ENCODE measurements at regions not wholly inside any gene's neighbourhood (a gene's known extent, or its start where the extent isn't known, plus 50 kb on each side); places are given as distances from the start of the nearest gene placed in this dataset.

DNA sequence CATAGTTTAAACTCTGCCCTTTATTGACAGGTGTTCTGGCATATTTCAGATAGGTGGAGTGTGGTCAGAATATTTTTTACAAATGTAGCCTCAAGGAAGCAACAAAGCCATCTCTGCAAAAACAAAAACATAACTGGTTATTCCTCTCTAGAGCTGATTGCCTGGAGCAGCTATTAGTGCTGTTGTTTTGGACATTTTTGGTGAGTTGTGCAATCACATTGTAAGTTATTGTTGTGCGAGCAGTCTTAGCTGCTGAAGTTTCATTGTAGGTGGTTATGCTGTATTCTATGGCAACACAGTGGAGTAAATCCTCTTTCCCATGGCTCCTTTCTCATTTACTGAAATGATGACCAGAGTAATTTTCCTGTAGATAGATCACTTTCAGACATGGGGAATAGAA, 1413.0 kb downstream of the PCDH7 start:
- no peak overlapping the region for H3K56ac ChIP-seq (replicated peaks; ENCODE audit: insufficient read length, low read depth, low read length)
- H3K23ac ChIP-seq (ENCODE audit: insufficient read length), result no peak overlapping the region
- no peak overlapping the region for H3K9ac ChIP-seq (replicated peaks in 1 of 4; ENCODE audit: extremely low read depth in 1 of 4, low read depth in 3 of 4, low read length in 3 of 4)
- TF ChIP-seq FOSL1 (IDR thresholded peaks at IDR 0.05; ENCODE audit: insufficient read depth, low read depth, low read length), result no peak
- no peak for TF ChIP-seq BCL11A (IDR thresholded peaks at IDR 0.05; ENCODE audit: low read depth in 2 of 2, low read length in 2 of 2)
- TF ChIP-seq E2F6 (IDR thresholded peaks at IDR 0.05), result no peak
- TF ChIP-seq CEBPB (IDR thresholded peaks at IDR 0.05; ENCODE audit: low read depth, low read length), result peak; percentile 18; the same call in 1 of the 2 replicates
- no peak overlapping the region for H2BK15ac ChIP-seq (ENCODE audit: low read length)
- no peak overlapping the region for H4K91ac ChIP-seq (replicated peaks; ENCODE audit: insufficient read length, low read length)
- no peak overlapping the region for H3K4ac ChIP-seq (replicated peaks; ENCODE audit: insufficient read length, low read depth, low read length)
- no peaks in the 10 kb centered on the region for H4K20me1 ChIP-seq (replicated peaks in 1 of 2; ENCODE audit: control insufficient read depth in 1 of 2, insufficient read depth in 2 of 2, low read length in 2 of 2)
- ChIA-PET CTCF (ENCODE audit: partially characterized antibody) (interaction anchor here (0.7 kb wide), 1 partner anchor 593 kb away, joined by 3 read pairs; no protein-coding TSS in a partner anchor), POLR2A (ENCODE audit: partially characterized antibody) (no interaction called here)
- H3K4me2 ChIP-seq (ENCODE audit: insufficient read depth in 1 of 2, low read depth in 2 of 2, low read length in 2 of 2), result no peak overlapping the region
- H3K27me3 ChIP-seq (replicated peaks in 1 of 4; ENCODE audit: control insufficient read depth in 3 of 4, extremely low read depth in 1 of 4, insufficient read depth in 3 of 4, low read length in 3 of 4), result no peaks in the 10 kb centered on the region
- no peak overlapping the region for H2AFZ ChIP-seq (ENCODE audit: low read length)
- WGBS, 2 experiments (ENCODE audit: extremely low coverage in 1 of 2, insufficient coverage in 1 of 2, insufficient read length in 1 of 2, insufficient replicate concordance in 2 of 2, low coverage in 1 of 2, low lambda C conversion rate in 2 of 2, missing lambda C conversion rate in 1 of 2), result 88% methylated on average over 1 of the region's 1 CpG; no CpG with 5 or more reads in 1 of the 2 experiments
- no peak overlapping the region for H3K4me3 ChIP-seq (ENCODE audit: extremely low read depth in 1 of 4, insufficient read depth in 2 of 4, low read depth in 3 of 4, low read length in 4 of 4)
- H3K36me3 ChIP-seq (ENCODE audit: control insufficient read depth in 2 of 4, insufficient read depth in 4 of 4, low read length in 3 of 4), result no peaks in the 10 kb centered on the region
- H3K14ac ChIP-seq (ENCODE audit: insufficient read length), result no peak overlapping the region
- H2BK12ac ChIP-seq (ENCODE audit: low read depth, low read length), result no peak overlapping the region
- H2AK5ac ChIP-seq (ENCODE audit: low read depth, low read length), result no peak overlapping the region
- H4K8ac ChIP-seq (ENCODE audit: extremely low read depth, insufficient read depth, low read length), result no peak overlapping the region
- no peaks in the 10 kb centered on the region for H3K23me2 ChIP-seq (ENCODE audit: low read depth, low read length)
- FAIRE-seq, result no peak
- no peaks in the 10 kb centered on the region for H3K79me2 ChIP-seq (ENCODE audit: control insufficient read depth in 1 of 2, insufficient read depth in 2 of 2, low read length in 2 of 2)
- H2BK20ac ChIP-seq (ENCODE audit: low read length), result no peak overlapping the region
- H3K27ac ChIP-seq (ENCODE audit: low read depth, low read length), result no peak overlapping the region
- no peak for DNase-seq (ENCODE audit: low read depth in 1 of 2, low spot score in 2 of 2)
- no peak overlapping the region for H2BK120ac ChIP-seq (replicated peaks; ENCODE audit: low read depth, low read length)
- no peaks in the 10 kb centered on the region for H3K79me1 ChIP-seq (ENCODE audit: low read depth, low read length)
- H3K9me3 ChIP-seq (ENCODE audit: insufficient read depth in 2 of 2, low read depth in 1 of 2, low read length in 1 of 2), result no peaks in the 10 kb centered on the region
- H3K4me1 ChIP-seq (replicated peaks in 1 of 4; ENCODE audit: control insufficient read depth in 3 of 4, insufficient read depth in 4 of 4, low read length in 3 of 4), result no peaks in the 10 kb centered on the region
- H2BK5ac ChIP-seq (ENCODE audit: low read depth, low read length), result no peak overlapping the region
- no peak overlapping the region for H3K18ac ChIP-seq (ENCODE audit: extremely low read depth, low read length)
- H4K5ac ChIP-seq (ENCODE audit: insufficient read length, low read depth, low read length), result no peak overlapping the region
